ENCODE measurements at regions not wholly inside any gene's neighbourhood (a gene's known extent, or its start where the extent isn't known, plus 50 kb on each side); places are given as distances from the start of the nearest gene placed in this dataset.

GRCh38 chr6:144935181-144935580 is 650.0 kb downstream of the UTRN start:
- no peaks in the 10 kb centered on the region for H3K9me3 ChIP-seq (ENCODE audit: control insufficient read depth in 2 of 2, insufficient read depth in 1 of 2, low read depth in 1 of 2, low read length in 1 of 2)
- H3K27ac ChIP-seq (ENCODE audit: low read depth in 2 of 2, low read length in 1 of 2) = no peak overlapping the region
- no peak overlapping the region for H3K4me3 ChIP-seq (ENCODE audit: low read depth in 1 of 2, low read length in 2 of 2)
- no peaks in the 10 kb centered on the region for H3K36me3 ChIP-seq (ENCODE audit: control insufficient read depth in 2 of 2, insufficient read depth in 2 of 2, low read length in 1 of 2)
- H3K4me1 ChIP-seq (ENCODE audit: control insufficient read depth in 2 of 2, insufficient read depth in 2 of 2, low read length in 1 of 2) = no peaks in the 10 kb centered on the region
- H3K27me3 ChIP-seq (ENCODE audit: control insufficient read depth in 1 of 2, insufficient read depth in 2 of 2, low read length in 2 of 2) = peaks cover 0 to 3% of the 10 kb centered on the region in 2 donors

- Histone ChIP-seq H3K9me3 (ENCODE audit: control insufficient read depth in 2 of 2, insufficient read depth in 1 of 2, low read depth in 1 of 2, low read length in 1 of 2) (no peaks in the 10 kb centered on the region), H3K36me3 (ENCODE audit: control insufficient read depth in 2 of 2, insufficient read depth in 2 of 2, low read length in 1 of 2) (no peaks in the 10 kb centered on the region), H3K27me3 (ENCODE audit: control insufficient read depth in 1 of 2, insufficient read depth in 2 of 2, low read length in 2 of 2) (peaks cover 0 to 3% of the 10 kb centered on the region in 2 donors), H3K4me3 (ENCODE audit: low read depth in 1 of 2, low read length in 2 of 2) (no peak overlapping the region), H3K4me1 (ENCODE audit: control insufficient read depth in 2 of 2, insufficient read depth in 2 of 2, low read length in 1 of 2) (no peaks in the 10 kb centered on the region), H3K27ac (ENCODE audit: low read depth in 2 of 2, low read length in 1 of 2) (no peak overlapping the region)
- WGBS, 2 donors = 71 to 84% methylated on average over 1 of the region's 1 CpG
Observed at GRCh38 chr6:144935661-144936060, 650.5 kb downstream of the UTRN start.

- no peaks in the 10 kb centered on the region for H3K4me1 ChIP-seq (ENCODE audit: control insufficient read depth in 2 of 2, insufficient read depth in 2 of 2, low read length in 1 of 2)
- 70 to 80% methylated on average over 2 of the region's 2 CpGs for WGBS, 2 donors
- no peaks in the 10 kb centered on the region for H3K9me3 ChIP-seq (ENCODE audit: control insufficient read depth in 2 of 2, insufficient read depth in 1 of 2, low read depth in 1 of 2, low read length in 1 of 2)
- H3K27ac ChIP-seq (ENCODE audit: low read depth in 2 of 2, low read length in 1 of 2) = no peak overlapping the region
- H3K27me3 ChIP-seq (ENCODE audit: control insufficient read depth in 1 of 2, insufficient read depth in 2 of 2, low read length in 2 of 2) = peaks cover 0 to 3% of the 10 kb centered on the region in 2 donors
- H3K36me3 ChIP-seq (ENCODE audit: control insufficient read depth in 2 of 2, insufficient read depth in 2 of 2, low read length in 1 of 2) = no peaks in the 10 kb centered on the region
- H3K4me3 ChIP-seq (ENCODE audit: low read depth in 1 of 2, low read length in 2 of 2) = no peak overlapping the region
Observed at GRCh38 chr6:144936764-144937163, 651.6 kb downstream of the UTRN start.

- 95 to 100% methylated on average over 1 of the region's 1 CpG for whole genome bisulfite sequencing, 2 donors
- Histone ChIP-seq H3K4me1 (ENCODE audit: control insufficient read depth in 2 of 2, insufficient read depth in 2 of 2, low read length in 1 of 2) (no peaks in the 10 kb centered on the region), H3K27me3 (ENCODE audit: control insufficient read depth in 1 of 2, insufficient read depth in 2 of 2, low read length in 2 of 2) (no peaks in the 10 kb centered on the region), H3K4me3 (ENCODE audit: low read depth in 1 of 2, low read length in 2 of 2) (no peak overlapping the region), H3K27ac (ENCODE audit: low read depth in 2 of 2, low read length in 1 of 2) (no peak overlapping the region), H3K9me3 (ENCODE audit: control insufficient read depth in 2 of 2, insufficient read depth in 1 of 2, low read depth in 1 of 2, low read length in 1 of 2) (no peaks in the 10 kb centered on the region), H3K36me3 (ENCODE audit: control insufficient read depth in 2 of 2, insufficient read depth in 2 of 2, low read length in 1 of 2) (no peaks in the 10 kb centered on the region)
Observed at GRCh38 chr6:144939921-144940320, 654.8 kb downstream of the UTRN start.

GRCh38 chr6:144944106-144944505 is 659.0 kb downstream of the UTRN start:
- 85 to 98% methylated on average over 4 of the region's 4 CpGs for WGBS, 2 donors
- Histone ChIP-seq H3K27ac (ENCODE audit: low read depth in 2 of 2, low read length in 1 of 2) (no peak overlapping the region), H3K4me1 (ENCODE audit: control insufficient read depth in 2 of 2, insufficient read depth in 2 of 2, low read length in 1 of 2) (no peaks in the 10 kb centered on the region), H3K27me3 (ENCODE audit: control insufficient read depth in 1 of 2, insufficient read depth in 2 of 2, low read length in 2 of 2) (no peaks in the 10 kb centered on the region), H3K36me3 (ENCODE audit: control insufficient read depth in 2 of 2, insufficient read depth in 2 of 2, low read length in 1 of 2) (no peaks in the 10 kb centered on the region), H3K4me3 (ENCODE audit: low read depth in 1 of 2, low read length in 2 of 2) (no peak overlapping the region), H3K9me3 (ENCODE audit: control insufficient read depth in 2 of 2, insufficient read depth in 1 of 2, low read depth in 1 of 2, low read length in 1 of 2) (no peaks in the 10 kb centered on the region)

GRCh38 chr6:144947398-144947976 is 662.4 kb downstream of the UTRN start:
- Histone ChIP-seq H3K4me3 (ENCODE audit: low read depth in 1 of 2, low read length in 2 of 2) (no peak overlapping the region), H3K36me3 (ENCODE audit: control insufficient read depth in 2 of 2, insufficient read depth in 2 of 2, low read length in 1 of 2) (no peaks in the 10 kb centered on the region), H3K9me3 (ENCODE audit: control insufficient read depth in 2 of 2, insufficient read depth in 1 of 2, low read depth in 1 of 2, low read length in 1 of 2) (no peaks in the 10 kb centered on the region), H3K4me1 (ENCODE audit: control insufficient read depth in 2 of 2, insufficient read depth in 2 of 2, low read length in 1 of 2) (no peaks in the 10 kb centered on the region), H3K27ac (ENCODE audit: low read depth in 2 of 2, low read length in 1 of 2) (no peak overlapping the region), H3K27me3 (ENCODE audit: control insufficient read depth in 1 of 2, insufficient read depth in 2 of 2, low read length in 2 of 2) (no peaks in the 10 kb centered on the region)
- 53 to 62% methylated on average over 4 of the region's 4 CpGs for WGBS, 2 donors

GRCh38 chr6:144951730-144952437 is 666.7 kb downstream of the UTRN start:
- Histone ChIP-seq H3K4me1 (ENCODE audit: control insufficient read depth in 2 of 2, insufficient read depth in 2 of 2, low read length in 1 of 2) (no peaks in the 10 kb centered on the region), H3K36me3 (ENCODE audit: control insufficient read depth in 2 of 2, insufficient read depth in 2 of 2, low read length in 1 of 2) (no peaks in the 10 kb centered on the region), H3K27me3 (ENCODE audit: control insufficient read depth in 1 of 2, insufficient read depth in 2 of 2, low read length in 2 of 2) (no peaks in the 10 kb centered on the region), H3K9me3 (ENCODE audit: control insufficient read depth in 2 of 2, insufficient read depth in 1 of 2, low read depth in 1 of 2, low read length in 1 of 2) (no peaks in the 10 kb centered on the region), H3K27ac (ENCODE audit: low read depth in 2 of 2, low read length in 1 of 2) (no peak overlapping the region), H3K4me3 (ENCODE audit: low read depth in 1 of 2, low read length in 2 of 2) (no peak overlapping the region)
- 60 to 62% methylated on average over 3 of the region's 3 CpGs for WGBS, 2 donors

GRCh38 chr6:144952456-144953240 is 667.5 kb downstream of the UTRN start:
- Histone ChIP-seq H3K27me3 (ENCODE audit: control insufficient read depth in 1 of 2, insufficient read depth in 2 of 2, low read length in 2 of 2) (no peaks in the 10 kb centered on the region), H3K4me1 (ENCODE audit: control insufficient read depth in 2 of 2, insufficient read depth in 2 of 2, low read length in 1 of 2) (no peaks in the 10 kb centered on the region), H3K27ac (ENCODE audit: low read depth in 2 of 2, low read length in 1 of 2) (no peak overlapping the region), H3K9me3 (ENCODE audit: control insufficient read depth in 2 of 2, insufficient read depth in 1 of 2, low read depth in 1 of 2, low read length in 1 of 2) (no peaks in the 10 kb centered on the region), H3K4me3 (ENCODE audit: low read depth in 1 of 2, low read length in 2 of 2) (no peak overlapping the region), H3K36me3 (ENCODE audit: control insufficient read depth in 2 of 2, insufficient read depth in 2 of 2, low read length in 1 of 2) (no peaks in the 10 kb centered on the region)
- WGBS, 2 donors = 89 to 96% methylated on average over 3 of the region's 3 CpGs

- Histone ChIP-seq H3K9me3 (ENCODE audit: control insufficient read depth in 2 of 2, insufficient read depth in 1 of 2, low read depth in 1 of 2, low read length in 1 of 2) (no peaks in the 10 kb centered on the region), H3K4me3 (ENCODE audit: low read depth in 1 of 2, low read length in 2 of 2) (no peak overlapping the region), H3K27ac (ENCODE audit: low read depth in 2 of 2, low read length in 1 of 2) (no peak overlapping the region), H3K36me3 (ENCODE audit: control insufficient read depth in 2 of 2, insufficient read depth in 2 of 2, low read length in 1 of 2) (no peaks in the 10 kb centered on the region), H3K27me3 (ENCODE audit: control insufficient read depth in 1 of 2, insufficient read depth in 2 of 2, low read length in 2 of 2) (no peaks in the 10 kb centered on the region), H3K4me1 (ENCODE audit: control insufficient read depth in 2 of 2, insufficient read depth in 2 of 2, low read length in 1 of 2) (no peaks in the 10 kb centered on the region)
- WGBS, 2 donors = 73 to 75% methylated on average over 5 of the region's 5 CpGs
Observed at GRCh38 chr6:144953552-144954240, 668.6 kb downstream of the UTRN start.
